NCI-H2081 treated with DMSO at 0.1 percent for 48 hours (cell line): ENCODE measurements at regions not wholly inside any gene's neighbourhood (a gene's known extent, or its start where the extent isn't known, plus 50 kb on each side); places are given as distances from the start of the nearest gene placed in this dataset.

Source experiments
- DNase-seq: peaks from one replicate; lab custom pipeline; 2025; lab: John Stamatoyannopoulos, UW

DNA sequence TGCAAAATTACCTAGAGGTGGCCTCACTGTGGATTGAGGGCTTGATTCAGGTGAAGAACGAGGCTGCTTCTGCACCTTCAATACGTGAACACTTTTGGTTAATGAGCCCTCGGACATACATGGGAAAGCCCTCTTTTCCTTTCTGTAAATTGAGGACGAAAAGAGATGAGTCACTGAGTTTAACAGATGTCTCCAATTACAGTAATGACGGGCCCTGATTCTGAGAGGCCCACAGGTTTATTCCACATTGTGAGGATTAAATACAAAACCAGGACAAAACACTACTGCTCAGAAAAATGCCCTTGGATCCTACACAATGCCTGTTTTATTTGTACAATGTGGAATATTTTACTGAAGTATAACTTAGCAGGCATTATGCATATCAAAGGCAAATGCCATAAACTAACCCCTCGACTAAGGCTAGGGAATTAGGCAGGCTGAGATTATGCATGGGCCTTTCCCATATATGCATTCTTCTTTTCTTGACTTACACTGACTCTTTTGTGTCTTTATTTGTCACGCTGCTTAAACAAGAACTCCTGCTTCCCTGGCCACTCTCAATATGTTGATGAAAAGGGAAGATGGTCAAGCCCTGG lies 819.9 kb downstream of the OLFM4 start:
- DNase-seq = no peak

- DNase-seq = no peak
Observed at GRCh38 chr13:53854321-53854720, 825.7 kb downstream of the OLFM4 start.

- no peak for DNase-seq
Observed at GRCh38 chr13:53856573-53857195, 828.1 kb downstream of the OLFM4 start.

DNA sequence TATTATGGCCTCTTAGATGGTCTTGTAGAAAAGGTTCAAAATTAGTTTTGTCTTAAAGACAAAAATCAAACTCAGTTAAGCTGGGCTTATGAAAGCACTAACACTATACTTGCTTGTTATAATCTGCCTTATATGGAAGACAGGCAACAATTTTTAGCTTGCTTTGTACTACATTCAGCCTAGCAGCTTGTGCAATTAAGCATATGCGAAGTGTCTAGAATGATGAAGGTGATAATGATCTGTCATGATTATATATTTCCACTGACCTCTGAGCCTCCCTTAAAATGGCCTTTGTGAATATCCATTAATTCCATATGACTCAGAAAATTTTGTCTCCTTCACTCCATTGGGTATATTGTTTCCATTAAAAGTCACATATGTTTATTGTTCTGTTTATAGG lies 834.9 kb downstream of the OLFM4 start:
- DNase-seq = no peak

DNA sequence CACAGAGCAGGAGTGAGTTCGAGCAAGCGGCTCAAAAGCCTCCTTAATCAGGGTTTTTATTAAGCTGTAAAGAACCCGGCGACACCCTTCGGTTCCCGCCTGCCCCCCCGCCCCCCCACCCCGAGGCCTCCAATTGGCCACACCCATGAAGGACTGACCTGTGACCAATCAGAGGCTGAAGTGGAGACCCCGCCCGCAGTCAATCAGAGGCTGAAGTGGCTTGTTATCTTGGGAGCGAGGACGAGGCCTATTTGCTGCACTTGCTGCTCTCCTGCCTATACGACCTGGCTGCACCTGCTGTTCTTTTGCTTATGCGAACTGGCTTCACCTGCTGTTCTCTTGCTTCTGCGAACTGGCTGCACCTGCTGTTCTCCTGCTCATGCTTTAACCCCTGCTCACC lies 844.9 kb downstream of the OLFM4 start:
- no peak for DNase-seq

DNA sequence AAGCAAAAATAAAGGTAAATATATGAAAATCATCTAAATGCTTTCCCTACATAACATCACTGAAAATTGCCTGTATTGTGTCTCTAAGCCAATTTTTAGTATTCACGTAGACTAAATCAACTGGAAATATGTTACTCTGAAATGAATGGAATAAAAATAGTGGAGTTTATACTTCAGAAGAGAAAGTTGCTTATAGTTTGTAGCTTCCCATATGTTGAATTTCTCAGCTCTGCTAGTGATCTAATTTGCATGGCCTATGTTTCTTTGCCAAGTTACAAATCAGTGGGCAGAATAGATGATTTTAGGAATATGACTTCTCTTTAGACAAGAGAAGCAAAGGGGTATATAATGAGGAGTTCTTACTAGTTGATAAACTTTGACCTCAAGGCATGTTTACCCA lies 850.2 kb downstream of the OLFM4 start:
- no peak for DNase-seq

DNA sequence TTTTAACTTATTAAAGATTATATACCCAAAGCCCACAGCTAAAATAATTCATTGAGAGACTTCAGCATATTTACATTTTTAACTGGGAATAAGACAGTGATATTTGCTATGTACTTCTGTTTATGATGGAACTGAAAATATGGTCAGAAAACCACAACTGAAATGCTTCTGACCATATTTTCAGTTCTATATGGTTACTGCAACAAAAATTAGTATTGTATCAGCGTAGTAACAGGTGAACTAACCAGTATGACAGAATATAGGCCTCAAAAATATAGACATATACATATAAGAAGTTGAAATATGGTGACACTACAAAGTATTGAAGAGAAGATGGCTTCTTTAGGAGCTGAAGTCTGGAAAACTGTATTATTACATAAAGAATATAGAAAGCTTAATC lies 857.4 kb downstream of the OLFM4 start:
- no peak for DNase-seq

GRCh38 chr13:53890696-53891095 lies 862.1 kb downstream of the OLFM4 start:
- DNase-seq = no peak

DNA sequence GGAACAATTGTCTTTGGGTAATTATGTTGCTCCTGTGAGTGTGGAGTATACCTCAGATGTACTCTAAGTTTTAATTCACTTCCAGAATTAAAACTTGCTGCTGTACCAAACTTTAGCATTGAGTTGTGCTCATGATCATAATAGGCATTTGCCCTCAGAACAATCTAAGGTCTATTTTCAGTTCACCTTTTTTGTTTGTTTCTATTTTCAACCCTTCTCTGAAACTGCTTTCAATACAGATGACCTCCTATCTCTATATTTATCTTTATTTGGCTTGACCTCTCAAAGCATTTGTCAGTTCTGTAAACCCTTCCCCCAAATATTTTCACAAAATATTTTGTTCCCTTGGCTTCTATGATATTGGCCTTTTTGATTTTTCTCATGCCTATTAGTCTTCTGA lies 873.0 kb downstream of the OLFM4 start:
- no peak for DNase-seq

DNA sequence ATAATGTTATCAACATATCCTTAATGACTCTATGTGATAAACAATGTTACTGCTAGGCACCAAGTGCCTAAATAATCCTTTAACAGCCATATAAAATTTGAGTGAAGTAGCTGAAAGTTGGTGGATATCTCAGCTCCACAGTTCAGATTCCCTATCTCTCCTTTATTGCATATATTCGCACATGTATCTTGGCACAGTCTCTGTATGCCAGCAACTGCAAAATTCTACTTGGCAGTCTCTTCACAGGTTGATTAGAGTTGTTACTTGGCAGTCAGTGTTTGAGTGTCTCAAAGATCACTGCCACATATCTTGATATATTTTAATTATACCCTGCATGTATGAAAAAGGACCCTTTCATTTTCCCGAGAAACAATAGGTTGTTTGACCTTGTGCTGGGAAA lies 879.3 kb downstream of the OLFM4 start:
- no peak for DNase-seq

GRCh38 chr13:53920916-53921315 lies 892.3 kb downstream of the OLFM4 start:
- no peak for DNase-seq

GRCh38 chr13:53921473-53921872 lies 892.9 kb downstream of the OLFM4 start:
- DNase-seq = no peak

GRCh38 chr13:53941588-53942190 lies 913.1 kb downstream of the OLFM4 start:
- no peak for DNase-seq

GRCh38 chr13:53946500-53946899 lies 917.9 kb downstream of the OLFM4 start:
- DNase-seq = no peak

DNA sequence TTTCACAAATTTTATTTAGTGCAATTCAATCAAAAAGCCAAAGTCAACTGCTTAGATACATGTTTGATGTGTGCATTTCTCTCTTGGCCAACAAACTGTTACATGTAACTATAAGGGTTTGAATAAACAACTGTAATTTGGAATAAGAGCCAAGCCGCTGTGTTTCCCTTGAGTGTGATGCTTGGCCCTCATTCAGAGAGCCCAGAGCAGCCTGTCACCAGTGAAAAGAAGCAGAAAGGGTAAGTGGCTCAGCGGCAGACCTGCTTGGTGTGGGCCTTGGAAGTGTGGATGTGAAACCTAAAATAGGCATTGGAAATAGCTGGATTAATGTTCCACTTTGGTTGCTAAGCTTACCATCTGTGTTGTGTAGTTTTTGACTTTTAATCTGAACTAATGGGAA lies 924.6 kb downstream of the OLFM4 start:
- DNase-seq = no peak
